Midbrain (tissue), 1 donor: ENCODE measurements at regions not wholly inside any gene's neighbourhood (a gene's known extent, or its start where the extent isn't known, plus 50 kb on each side); places are given as distances from the start of the nearest gene placed in this dataset.
A peak's percentile ranks its signal among the peaks of the same experiment; 100 is the strongest.

Experiments used
- DNase-seq: peaks from one replicate; lab custom pipeline; 2025; lab: John Stamatoyannopoulos, UW

GRCh38 chr3:118550122-118550521, 484.5 kb downstream of the IGSF11 start:
- no peak for DNase-seq

- no peak for DNase-seq
Observed at GRCh38 chr3:118550556-118550955, 484.1 kb downstream of the IGSF11 start.

DNA sequence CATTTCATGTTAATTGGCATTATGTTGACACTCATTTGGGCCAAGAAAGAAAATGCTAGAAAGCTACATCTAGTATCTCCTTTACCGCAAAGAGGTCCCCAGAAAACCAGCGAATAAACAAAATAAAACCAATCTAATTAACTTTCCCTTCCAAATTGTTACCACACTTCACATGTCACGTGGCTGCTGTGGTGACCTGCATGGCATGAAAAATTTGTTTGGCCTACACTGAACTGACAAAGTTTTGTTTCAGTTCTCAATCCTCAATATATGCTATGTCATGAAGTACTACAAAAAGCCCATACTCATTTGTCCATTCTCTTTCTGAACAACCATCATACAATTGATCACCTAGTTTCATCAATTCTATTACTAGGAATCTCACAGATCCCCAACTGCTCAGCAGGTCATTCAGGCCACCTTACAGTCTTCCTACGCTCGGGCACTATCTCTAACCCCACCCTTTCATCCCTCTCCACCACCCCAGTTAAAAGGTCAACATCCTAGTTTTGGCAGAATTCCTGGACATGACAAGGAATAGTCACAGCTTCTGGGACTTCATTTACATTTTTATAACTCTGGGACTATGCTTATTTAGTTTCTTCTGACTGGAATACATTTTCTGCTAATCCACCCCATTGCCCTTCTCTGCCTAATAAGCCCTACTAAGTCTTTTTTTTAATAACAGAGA, 480.4 kb downstream of the IGSF11 start:
- DNase-seq, result no peak

DNA sequence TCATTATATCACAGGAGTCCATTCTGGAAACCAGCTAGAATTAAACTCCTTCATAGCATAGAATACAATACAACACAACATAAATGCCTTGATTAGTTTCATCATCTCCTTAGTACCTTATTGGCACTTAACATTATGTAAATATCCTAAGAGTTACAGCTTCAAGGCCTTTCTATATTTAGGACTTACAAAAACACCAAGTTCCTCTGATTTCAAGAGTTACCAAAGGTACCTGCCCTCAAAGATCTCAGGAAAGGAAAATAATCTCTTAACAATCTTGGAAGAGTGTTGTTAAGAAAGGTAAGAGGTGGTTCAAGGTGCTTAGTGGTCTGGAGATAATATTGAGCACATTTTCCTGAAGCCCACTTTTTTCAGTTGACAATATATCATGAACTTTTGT, 477.7 kb downstream of the IGSF11 start:
- DNase-seq, result no peak

GRCh38 chr3:118557513-118557912, 477.1 kb downstream of the IGSF11 start:
- DNase-seq, result no peak

DNA sequence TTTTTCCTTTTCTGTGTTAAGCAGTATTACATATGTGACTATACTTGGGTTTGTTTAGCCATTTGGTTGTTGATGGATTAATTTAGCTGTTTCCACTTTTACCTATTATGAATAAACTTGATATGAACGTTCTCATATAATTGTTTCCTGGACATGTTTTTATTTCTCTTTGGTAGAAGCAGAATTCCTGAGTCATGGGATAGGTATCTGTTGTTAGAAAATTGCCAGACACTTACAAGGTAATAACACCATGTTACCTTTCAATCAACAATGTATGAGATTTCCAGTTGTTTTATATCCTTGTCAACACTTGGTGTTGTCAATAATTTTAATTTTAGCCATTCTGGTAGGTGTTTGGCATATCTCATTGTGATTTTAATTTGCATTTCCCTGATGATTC, 475.4 kb downstream of the IGSF11 start:
- no peak for DNase-seq

DNA sequence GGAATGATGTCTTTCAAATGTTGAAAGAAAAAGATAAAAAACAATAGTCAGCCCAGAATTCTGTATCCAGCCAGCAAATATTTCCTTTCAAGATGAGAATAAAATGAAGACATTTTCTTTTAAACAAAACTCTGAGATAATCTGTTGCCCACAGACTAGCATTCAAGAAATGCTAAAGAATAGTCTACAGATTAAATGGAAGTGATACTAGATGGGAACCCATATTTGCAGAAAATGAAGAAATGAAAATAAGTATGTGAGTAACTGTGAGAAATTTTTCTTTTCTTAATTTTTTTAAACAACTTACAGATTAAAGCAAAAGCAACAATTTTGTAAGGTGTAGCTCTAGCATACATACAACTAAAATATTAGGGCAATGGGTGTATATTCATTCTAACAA, 469.8 kb downstream of the IGSF11 start:
- DNase-seq, result no peak

GRCh38 chr3:118573912-118574311, 460.7 kb downstream of the IGSF11 start:
- no peak for DNase-seq

DNA sequence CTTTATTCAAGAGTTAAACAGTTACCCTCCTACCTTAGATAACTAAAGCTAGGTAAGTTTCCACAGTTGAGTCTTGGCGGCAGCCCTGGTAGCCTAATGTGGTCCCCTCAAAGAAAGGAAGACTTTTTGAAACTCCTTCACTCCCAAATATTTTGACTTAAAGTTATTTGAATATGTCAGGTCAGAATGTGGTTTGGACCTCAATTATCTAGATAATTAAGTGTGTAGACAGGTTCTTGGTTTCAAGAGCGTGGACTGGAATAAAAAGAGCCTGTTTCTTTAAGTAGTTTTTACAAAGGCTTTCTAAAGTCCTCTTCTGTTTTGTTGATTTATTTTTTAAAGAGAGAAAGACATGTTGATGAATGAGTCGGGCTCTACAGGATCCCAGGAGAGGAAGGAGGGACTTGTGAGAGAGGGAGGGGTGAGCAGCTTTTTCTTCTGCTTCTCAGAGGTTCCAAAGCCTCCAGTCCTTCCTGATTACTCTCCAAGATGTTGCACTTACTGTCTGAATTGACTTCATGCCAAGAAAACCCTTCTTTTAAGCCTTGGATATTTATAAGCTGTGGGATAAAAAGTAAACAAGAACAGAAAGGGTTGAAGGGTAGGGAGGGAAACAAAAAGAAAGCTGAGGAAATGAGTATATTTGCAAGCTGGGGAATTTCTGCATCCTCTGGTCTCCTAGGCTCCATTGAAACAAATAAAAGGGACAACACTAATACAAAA, 457.4 kb downstream of the IGSF11 start:
- no peak for DNase-seq

DNA sequence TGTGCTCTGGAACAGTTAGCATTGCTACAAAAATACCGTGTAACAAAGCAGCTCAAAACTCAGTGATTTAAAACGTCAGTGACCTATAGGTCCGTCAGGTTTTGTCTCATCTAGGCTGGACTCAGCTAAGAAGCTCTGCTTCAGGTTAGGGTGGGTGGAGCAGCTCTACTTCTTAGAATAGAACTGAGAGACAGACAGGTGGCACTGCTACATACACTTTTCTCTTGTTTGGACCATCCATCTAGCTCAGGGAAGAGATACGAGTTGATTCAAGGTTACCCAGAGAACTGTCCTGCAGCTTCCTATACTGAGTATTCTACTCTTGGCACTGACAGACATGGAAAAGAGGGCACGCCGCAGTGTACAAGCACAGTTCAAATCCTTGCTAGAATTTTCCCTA, 456.1 kb downstream of the IGSF11 start:
- DNase-seq, result no peak

GRCh38 chr3:118587037-118587741, 447.5 kb downstream of the IGSF11 start:
- no peak for DNase-seq

- no peak for DNase-seq
Observed at GRCh38 chr3:118587847-118588246, 446.8 kb downstream of the IGSF11 start.

DNA sequence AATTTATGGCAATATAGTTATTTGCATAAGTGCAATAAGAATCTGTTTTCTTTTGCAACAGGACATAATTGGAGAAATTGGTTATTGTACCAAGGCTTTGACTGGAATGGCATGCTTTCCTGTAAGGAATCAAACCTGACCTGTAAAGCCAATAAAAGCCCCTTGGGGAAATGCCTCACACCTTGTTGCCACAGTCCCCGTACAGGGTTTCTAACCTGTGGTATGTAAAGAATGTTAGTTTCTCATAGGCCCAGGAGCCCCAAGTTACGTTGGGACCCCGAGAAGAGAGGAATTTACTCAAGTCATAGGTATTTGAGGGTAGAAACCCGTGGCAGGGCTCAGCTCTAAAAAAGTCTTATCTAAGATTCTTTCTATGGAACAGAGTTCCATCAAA, 441.4 kb downstream of the IGSF11 start:
- DNase-seq, result no peak

DNA sequence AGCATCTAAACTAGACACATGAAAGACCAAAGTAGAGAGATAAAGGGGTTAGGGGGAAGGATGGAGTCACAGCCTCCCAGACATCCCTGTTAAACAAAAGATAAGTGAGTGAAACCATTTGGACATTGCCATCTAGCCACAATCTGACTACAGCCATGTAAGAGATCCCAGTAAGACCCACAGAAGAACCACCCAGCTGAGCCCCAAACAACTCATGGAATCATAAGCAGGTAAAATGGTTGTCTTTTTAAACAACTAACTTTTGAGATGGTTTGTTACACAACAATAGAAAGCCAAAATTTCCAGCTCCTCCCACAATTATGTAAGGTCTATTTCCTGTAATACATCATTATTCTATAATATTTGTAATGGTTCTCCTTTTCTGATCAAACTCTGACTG, 437.5 kb downstream of the IGSF11 start:
- DNase-seq, result no peak

- no peak for DNase-seq
Observed at GRCh38 chr3:118607915-118608820, 426.5 kb downstream of the IGSF11 start.

- DNase-seq, result no peak
Observed at GRCh38 chr3:118618247-118619040, 416.2 kb downstream of the IGSF11 start.

GRCh38 chr3:118626453-118626852, 408.2 kb downstream of the IGSF11 start:
- DNase-seq, result no peak

DNA sequence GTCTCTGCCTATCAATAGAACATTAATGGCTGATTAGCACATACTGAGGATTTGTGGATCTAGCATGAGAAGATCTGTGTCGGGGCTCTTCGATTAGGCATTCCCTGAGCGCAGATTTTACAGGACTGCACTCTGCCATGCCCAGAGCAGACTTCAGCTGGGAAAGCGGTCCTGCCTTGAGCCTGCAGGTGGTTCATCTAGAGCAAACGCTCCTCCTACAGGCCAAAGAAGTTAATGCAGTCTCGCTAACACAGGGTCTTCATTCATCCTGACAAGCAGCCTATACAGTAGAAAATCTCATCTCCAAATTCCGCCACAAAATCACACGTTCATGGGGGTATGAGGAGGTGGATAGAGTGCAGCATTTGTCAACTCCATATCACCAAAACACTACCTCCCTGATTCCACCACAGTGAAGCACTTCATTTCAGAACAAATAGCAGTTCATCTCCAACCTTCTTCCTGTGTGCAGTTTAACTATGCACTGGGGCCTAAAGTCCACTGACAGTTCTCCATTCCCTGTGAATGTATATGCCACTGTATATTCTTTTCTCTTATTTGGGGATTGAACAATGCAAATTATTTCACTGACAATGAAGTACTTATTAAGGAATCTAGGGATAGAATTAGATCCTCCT, 405.8 kb downstream of the IGSF11 start:
- DNase-seq, result peak; percentile 87

DNA sequence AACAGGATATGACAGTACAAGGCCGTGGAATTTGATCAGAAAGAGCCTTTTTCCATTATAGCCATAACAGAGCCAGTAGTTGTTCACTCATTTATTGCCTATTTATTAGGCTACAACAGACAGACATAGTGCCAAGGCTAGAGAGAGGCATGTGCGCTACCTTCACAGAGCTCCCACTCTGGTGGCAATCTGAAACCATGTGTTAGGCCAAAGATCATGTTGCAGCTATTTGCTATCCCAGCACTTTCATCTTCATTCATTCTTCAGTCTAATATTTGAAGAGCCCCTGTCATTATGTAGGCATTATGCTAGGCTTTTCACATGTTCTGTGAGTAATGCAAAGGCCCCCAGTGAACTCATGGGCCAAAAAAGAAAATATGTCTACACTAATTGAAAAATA, 404.8 kb downstream of the IGSF11 start:
- no peak for DNase-seq

DNA sequence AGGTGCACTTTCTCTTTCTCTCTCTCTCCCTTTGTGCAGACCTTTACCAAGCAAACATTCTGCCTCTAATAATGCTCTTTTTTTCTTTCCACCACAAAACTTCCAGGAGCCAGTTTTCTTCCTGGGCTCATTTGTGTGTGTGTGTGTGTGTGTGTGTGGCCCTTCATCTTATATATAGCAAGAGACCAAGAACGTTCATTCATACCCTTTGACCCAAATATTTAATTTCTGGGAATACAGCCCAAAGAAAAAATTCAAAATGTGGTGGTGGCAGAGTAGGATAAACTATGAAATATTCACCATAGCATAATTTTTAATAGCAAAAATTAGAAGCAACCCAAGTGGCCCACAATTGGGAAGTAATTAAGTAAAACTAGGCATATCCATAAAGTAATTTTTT, 398.9 kb downstream of the IGSF11 start:
- no peak for DNase-seq

DNA sequence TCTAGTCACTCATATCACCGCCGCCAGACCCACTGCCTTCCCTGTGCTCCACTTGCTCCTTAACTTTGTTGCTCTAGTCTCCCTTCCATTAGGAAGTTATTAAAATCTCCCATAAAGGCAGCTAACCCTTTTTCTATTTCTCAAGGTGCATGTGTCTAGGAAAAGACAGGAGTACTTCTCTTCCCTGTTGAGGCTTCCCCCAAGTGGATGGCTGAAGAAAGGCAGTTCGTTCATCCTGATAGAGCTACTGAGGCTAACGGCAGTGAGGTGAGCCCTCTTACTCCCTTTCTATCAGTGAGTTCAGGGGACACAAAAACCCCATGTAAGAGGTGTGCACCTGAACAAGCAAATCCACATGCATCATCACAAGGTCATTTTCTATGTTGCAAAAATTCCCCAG, 397.8 kb downstream of the IGSF11 start:
- no peak for DNase-seq
